ENCODE measurements at regions not wholly inside any gene's neighbourhood (a gene's known extent, or its start where the extent isn't known, plus 50 kb on each side); places are given as distances from the start of the nearest gene placed in this dataset.

DNA sequence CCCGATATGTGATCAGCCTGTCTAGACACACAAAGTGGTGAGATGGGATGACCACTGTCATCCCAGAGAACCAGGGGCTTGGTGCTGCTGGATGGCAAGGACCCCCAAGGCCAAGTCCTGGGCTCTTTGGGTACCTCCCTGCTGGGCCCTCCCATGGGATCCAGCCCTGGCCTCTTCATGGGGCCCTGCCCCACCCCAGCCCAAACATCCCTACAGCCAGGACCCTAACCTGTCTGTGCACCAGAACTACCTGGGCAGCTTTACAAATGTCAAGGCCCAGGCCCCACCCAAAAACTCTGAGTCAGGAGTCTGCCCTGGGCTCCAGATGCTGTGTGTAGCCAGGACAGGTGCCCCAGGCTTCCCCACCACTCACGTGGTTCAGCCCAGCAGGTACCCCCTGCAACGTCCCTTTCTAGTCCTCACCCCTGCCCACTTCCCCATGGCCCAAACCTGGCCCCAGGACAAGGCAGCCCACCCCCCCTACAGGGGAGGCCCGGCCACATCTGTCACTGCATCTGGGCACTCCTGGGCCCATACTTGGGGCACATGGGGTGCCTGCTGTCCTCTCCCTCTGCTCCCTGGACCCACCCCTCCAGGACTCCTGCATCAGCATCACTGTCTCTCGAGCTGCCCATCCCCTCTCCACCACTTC lies 233.5 kb downstream of the TUBA3C start:
- TF ChIP-seq POLR2A (IDR thresholded peaks at IDR 0.05; ENCODE audit: low read depth, low read length) (no peak), MXI1 (IDR thresholded peaks at IDR 0.05; ENCODE audit: borderline replicate concordance, low read depth, low read length) (no peak), CEBPB (IDR thresholded peaks at IDR 0.05; ENCODE audit: low read depth, low read length) (no peak), BHLHE40 (IDR thresholded peaks at IDR 0.05; ENCODE audit: low read depth, low read length) (no peak), MAFK (IDR thresholded peaks at IDR 0.05; ENCODE audit: low read depth, low read length) (no peak), RAD21 (IDR thresholded peaks at IDR 0.05; ENCODE audit: low read length) (no peak), FOS (IDR thresholded peaks at IDR 0.05; ENCODE audit: low read depth, low read length) (no peak), CHD1 (IDR thresholded peaks at IDR 0.05; ENCODE audit: low read depth, low read length) (no peak), SMC3 (IDR thresholded peaks at IDR 0.05; ENCODE audit: low read depth, low read length) (no peak), NFE2L2 (IDR thresholded peaks at IDR 0.05; ENCODE audit: low read depth, low read length) (no peak), RCOR1 (IDR thresholded peaks at IDR 0.05; ENCODE audit: insufficient replicate concordance, low read length) (no peak)
- TF ChIP-seq, protein P1, sequence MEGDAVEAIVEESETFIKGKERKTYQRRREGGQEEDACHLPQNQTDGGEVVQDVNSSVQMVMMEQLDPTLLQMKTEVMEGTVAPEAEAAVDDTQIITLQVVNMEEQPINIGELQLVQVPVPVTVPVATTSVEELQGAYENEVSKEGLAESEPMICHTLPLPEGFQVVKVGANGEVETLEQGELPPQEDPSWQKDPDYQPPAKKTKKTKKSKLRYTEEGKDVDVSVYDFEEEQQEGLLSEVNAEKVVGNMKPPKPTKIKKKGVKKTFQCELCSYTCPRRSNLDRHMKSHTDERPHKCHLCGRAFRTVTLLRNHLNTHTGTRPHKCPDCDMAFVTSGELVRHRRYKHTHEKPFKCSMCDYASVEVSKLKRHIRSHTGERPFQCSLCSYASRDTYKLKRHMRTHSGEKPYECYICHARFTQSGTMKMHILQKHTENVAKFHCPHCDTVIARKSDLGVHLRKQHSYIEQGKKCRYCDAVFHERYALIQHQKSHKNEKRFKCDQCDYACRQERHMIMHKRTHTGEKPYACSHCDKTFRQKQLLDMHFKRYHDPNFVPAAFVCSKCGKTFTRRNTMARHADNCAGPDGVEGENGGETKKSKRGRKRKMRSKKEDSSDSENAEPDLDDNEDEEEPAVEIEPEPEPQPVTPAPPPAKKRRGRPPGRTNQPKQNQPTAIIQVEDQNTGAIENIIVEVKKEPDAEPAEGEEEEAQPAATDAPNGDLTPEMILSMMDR (conservative IDR thresholded peaks at IDR 0.05; ENCODE audit: low read depth, low read length), result no peak
- TF ChIP-seq, protein P2, sequence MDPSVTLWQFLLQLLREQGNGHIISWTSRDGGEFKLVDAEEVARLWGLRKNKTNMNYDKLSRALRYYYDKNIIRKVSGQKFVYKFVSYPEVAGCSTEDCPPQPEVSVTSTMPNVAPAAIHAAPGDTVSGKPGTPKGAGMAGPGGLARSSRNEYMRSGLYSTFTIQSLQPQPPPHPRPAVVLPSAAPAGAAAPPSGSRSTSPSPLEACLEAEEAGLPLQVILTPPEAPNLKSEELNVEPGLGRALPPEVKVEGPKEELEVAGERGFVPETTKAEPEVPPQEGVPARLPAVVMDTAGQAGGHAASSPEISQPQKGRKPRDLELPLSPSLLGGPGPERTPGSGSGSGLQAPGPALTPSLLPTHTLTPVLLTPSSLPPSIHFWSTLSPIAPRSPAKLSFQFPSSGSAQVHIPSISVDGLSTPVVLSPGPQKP (IDR thresholded peaks at IDR 0.05; ENCODE audit: borderline replicate concordance, low read depth, low read length), result no peak
- TF ChIP-seq, protein P3, sequence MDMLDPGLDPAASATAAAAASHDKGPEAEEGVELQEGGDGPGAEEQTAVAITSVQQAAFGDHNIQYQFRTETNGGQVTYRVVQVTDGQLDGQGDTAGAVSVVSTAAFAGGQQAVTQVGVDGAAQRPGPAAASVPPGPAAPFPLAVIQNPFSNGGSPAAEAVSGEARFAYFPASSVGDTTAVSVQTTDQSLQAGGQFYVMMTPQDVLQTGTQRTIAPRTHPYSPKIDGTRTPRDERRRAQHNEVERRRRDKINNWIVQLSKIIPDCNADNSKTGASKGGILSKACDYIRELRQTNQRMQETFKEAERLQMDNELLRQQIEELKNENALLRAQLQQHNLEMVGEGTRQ (IDR thresholded peaks at IDR 0.05; ENCODE audit: low read depth, low read length), result no peak
